Right ventricle myocardium superior (tissue), 1 donor: ENCODE measurements at regions not wholly inside any gene's neighbourhood (a gene's known extent, or its start where the extent isn't known, plus 50 kb on each side); places are given as distances from the start of the nearest gene placed in this dataset.

Experiments
- ATAC-seq: fragments of 200-7000 bp; cut with Tn5 transposase; one replicate; pipeline ENCODE4 v1.9.1; 2020; ENCODE audit warnings: mild to moderate bottlenecking; ENCODE audit not compliant: poor library complexity
- DNase-seq: peaks from one replicate; pipeline ENCODE4 v3.0.0-alpha.2; 2020
- intact Hi-C: fragments of 100-400 bp; cut with DNase I; formaldehyde crosslinking; loops from one replicate; pipeline ENCODE4 v1.11.2; 2022
- donor health status: DM: no; HTN: yes; CAD: no; lungs with severe emphysema.

GRCh38 chr2:155866477-155866876 lies 466.0 kb downstream of the NR4A2 start:
- intact Hi-C loops, result no loop called here
- DNase-seq, result no peak
- no peak for ATAC-seq

DNA sequence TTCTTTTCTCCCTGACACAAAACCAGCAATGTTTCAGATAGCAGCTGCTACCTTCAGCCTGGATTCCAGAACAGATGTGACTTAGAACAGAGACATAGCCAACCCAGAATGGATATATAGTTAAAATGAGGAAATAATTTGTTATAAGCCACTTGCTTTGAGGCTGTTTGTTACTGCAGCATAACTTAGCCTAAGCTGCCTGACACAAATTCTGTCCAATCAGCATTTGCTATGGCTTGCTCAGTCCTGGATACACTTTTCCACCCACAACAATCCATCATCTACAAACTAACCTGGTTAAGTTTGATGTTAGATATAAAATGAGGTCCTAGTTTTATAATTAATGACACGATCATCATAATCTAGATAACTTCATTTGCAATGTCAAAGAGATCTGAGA lies 480.4 kb downstream of the NR4A2 start:
- intact Hi-C loops, result no loop called here
- DNase-seq, result no peak
- no peak for ATAC-seq

DNA sequence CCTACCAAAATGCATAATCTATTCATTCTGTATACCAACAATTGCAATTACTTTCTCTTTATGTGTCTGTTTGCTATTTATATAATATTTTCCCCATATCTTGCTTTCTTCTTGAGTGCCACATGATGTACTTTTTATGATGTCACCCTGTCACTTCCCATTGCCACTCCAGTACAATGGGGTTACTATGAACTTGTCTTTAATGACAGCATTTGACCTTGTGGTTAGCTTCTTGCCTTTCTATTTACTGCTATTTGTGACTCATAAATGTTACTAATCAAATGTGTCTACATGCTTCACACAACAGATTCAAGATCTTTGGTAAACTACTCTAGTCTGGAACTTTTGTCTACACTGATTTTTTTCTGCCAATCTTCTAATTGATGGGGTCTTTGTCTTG lies 486.3 kb downstream of the NR4A2 start:
- ATAC-seq (no peak), DNase-seq (no peak)
- intact Hi-C loops, result no loop called here

GRCh38 chr2:155844461-155844860 lies 488.1 kb downstream of the NR4A2 start:
- intact Hi-C loops, result no loop called here
- no peak for ATAC-seq
- DNase-seq, result no peak

GRCh38 chr2:155842103-155842502 lies 490.4 kb downstream of the NR4A2 start:
- ATAC-seq (no peak), DNase-seq (no peak)
- intact Hi-C loops, result no loop called here

DNA sequence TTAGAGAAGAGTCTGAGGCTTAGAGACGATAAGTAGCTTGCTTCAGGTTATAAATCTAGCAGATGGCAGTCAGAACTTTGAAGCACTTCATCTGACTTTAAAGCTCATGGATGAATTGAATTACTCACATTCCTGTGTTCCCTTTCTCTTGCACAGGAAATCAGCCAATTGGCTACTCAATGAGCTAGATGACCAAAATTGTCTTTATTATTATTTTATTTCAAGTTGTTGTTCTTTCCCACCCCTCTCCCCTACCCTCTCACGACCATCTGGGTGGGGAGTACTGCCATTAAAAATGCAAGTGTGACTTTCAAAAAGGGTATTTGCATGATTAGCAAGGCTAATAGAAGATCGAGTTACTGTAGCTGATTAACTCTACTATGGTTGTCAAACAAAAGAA lies 491.1 kb downstream of the NR4A2 start:
- intact Hi-C loops, result no loop called here
- ATAC-seq, result no peak
- no peak for DNase-seq

GRCh38 chr2:155840661-155841060 lies 491.9 kb downstream of the NR4A2 start:
- DNase-seq (no peak), ATAC-seq (no peak)
- intact Hi-C loops, result no loop called here

- intact Hi-C loops, result no loop called here
- DNase-seq (no peak), ATAC-seq (no peak)
Observed at GRCh38 chr2:155839991-155840390, 492.5 kb downstream of the NR4A2 start.

DNA sequence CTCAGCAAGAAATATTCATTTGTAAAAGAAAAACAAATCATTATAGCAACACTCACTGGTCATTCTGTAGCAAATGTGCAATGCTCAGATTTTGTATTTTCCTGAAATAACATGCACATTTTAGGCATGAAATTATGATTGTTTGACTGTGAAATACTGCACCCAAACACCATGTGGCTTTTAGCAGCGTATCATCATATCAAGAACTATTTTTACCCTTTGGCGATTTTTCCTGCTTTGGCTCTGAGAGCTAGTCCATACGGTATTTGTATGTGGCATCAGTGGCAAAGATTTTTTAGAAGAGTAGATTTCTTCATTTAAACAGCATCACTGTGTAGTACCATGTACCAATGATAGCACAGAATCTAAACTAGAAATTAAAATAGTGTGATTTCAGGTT lies 493.1 kb downstream of the NR4A2 start:
- DNase-seq, result no peak
- no peak for ATAC-seq
- intact Hi-C loops, result no loop called here

GRCh38 chr2:155836439-155836838 lies 496.1 kb downstream of the NR4A2 start:
- intact Hi-C loops, result no loop called here
- no peak for DNase-seq
- no peak for ATAC-seq

- ATAC-seq, result no peak
- intact Hi-C loops, result no loop called here
- DNase-seq, result no peak
Observed at GRCh38 chr2:155830817-155831579, 501.5 kb downstream of the NR4A2 start.

DNA sequence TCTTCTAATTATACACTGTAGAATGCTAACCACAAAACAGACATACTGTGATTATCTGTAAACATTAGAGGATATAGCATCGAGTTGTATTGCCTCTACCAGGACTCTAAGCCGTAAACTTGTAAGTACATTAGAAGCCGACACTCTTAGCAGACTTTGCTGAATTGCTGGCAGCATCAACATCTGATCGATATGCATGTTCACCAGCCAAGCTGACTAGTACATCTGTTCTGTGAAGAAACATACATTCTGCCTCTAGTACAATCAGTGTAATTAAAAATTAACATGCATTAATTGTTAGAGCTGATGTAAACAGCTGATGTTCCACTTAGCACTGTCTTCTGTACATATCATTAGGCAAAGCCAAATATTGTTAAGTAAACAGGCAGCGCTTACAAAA lies 502.2 kb downstream of the NR4A2 start:
- DNase-seq, result no peak
- no peak for ATAC-seq
- intact Hi-C loops, result no loop called here

DNA sequence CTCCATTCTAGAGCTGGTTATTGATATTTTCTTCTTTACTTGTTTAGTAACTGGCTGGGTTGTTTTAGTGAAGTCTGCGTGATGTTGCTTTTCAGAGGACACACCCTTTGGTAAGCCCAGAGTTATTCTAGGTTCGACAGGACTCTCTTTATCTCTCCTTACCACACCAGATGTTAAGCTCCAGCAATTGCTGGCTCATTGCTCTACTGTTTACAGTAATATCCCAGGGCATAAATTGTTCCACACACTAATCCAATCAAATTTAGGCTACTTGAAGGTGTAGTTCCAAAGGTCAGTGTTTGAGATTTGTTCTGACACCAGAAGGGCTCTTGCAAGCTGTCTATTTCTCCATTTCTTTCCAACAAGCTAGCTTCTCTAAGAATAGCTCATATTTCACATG lies 506.6 kb downstream of the NR4A2 start:
- intact Hi-C loops, result no loop called here
- DNase-seq, result no peak
- no peak for ATAC-seq

DNA sequence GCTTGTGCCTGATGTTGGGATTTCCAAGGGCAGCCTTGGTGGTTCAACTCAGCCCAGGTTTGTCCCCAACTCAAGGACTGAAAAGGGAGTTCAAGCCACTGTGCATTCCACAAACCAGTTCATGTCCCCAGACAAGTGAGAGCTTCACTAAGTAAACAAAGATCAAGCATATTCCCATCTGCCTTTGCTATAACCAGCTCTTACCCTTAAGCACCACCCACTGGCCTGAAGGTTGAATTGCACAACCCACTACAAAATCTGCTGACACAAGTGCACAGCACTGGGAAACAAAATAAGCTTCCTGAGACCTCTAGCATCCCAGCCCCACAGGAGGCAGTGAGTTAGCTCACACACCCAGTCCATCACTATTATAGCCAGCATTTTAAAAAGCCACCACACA lies 516.7 kb downstream of the NR4A2 start:
- intact Hi-C loops, result no loop called here
- DNase-seq (no peak), ATAC-seq (no peak)

DNA sequence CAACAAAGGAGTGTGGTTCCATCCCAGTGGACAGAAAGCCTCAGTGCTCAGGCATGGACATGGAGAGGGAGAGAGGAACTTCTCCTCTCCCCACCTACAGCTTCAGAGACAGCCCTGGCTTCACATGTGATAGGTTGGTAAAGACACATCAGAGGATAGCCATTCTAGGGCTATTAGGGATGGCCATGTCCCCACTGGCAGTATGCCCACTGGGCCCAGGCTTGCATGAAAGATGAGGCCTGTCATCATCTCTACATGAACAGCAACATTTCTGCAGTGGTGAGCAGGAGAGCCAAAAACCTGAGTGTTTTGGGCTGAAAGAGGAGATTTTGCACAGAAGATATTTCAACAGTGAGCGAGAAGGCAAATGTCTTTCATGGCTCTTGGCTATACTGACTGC lies 517.2 kb downstream of the NR4A2 start:
- ATAC-seq, result no peak
- no peak for DNase-seq
- intact Hi-C loops, result no loop called here

DNA sequence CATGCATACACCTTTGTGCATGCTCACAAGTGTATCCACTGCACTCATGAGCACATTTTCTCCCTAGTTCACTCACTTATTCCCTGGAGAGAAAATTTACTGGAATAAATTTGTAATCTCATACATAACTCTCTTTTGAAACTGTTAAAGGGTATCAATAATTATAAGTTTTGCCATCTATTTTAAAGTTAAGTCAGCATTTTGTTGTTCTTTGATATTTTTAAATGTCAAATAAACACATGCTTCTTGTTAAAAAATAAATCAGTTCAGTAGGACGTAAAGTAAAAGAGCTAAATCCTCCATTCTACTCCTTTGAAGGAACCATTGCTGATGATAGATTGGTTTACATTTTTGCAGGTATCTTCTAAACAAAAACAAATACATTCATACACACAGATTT lies 522.1 kb downstream of the NR4A2 start:
- intact Hi-C loops, result no loop called here
- ATAC-seq, result no peak
- DNase-seq, result no peak

DNA sequence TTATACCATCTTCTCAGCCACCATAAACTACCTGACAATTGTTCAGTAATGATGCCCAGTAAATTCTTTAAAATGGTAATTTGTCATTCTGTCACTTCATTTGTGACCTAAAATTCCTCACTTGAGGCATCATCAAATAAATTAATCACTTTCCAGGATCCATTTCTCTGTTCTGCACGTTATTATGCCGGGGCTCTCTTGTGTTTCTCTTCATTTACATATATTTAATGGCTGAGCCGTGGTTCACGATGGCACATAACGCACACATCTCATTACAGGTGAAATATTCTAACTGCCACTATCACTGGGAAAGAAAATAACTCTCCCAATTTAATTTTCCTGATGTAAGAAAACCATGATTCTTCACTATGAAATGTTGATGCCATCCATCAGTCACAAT lies 529.6 kb downstream of the NR4A2 start:
- ATAC-seq (no peak), DNase-seq (no peak)
- intact Hi-C loops, result no loop called here

DNA sequence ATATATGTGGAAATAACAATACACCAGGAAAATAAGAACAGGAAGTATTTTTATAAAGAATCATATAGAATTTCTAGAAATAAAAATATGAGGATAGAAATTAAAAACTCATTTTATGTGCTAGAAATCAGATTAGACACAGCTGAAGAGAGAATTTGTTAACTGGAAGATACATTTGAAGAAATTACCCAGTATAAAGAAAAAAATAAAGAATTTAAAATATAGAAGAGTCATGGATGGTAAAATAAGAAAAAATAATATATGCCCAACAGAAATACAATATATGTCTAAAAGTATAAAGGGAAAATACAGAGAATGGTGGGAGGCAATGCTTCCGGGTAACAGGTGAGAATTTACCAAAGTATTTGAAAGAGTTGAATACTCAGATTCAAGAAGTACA lies 539.9 kb downstream of the NR4A2 start:
- intact Hi-C loops, result no loop called here
- no peak for ATAC-seq
- DNase-seq, result no peak

GRCh38 chr2:155770516-155770915 lies 562.0 kb downstream of the NR4A2 start:
- intact Hi-C loops, result no loop called here
- ATAC-seq, result no peak
- DNase-seq, result no peak

DNA sequence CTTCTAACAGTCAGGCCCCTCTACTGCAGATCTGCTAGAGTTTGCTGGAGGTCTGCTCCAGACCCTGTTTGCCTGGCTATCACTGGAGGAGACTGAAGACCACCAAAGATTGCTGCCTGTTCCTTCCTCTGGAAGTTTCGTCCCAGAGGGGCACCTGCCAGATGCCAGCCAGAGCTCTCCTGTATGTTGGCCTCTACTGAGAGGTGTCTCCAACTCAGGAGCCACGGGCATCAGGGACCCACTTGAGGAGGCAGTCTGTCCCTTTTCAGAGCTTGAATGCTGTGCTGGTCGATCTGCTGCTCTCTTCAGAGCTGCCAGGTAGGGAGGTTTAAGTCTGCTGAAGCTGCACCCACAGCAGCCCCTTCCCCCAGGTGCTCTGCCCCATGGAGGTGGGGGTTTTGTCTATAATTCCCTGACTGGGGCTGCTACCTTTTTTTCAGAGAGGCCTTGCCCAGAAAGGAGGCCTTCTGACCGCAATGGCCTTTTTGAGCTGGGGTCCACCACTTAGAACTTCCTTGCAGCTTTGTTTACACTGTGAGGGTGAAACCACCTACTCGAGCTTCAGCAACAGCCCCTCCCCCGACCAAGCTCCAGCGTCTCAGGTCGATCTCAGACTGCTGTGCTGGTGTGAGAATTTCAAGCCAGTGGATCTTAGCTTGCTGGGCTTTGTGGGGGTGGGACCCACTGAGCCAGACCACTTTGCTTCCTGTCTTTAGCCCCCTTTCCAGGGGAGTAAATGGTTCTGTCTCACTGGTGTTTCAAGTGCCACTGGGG lies 566.0 kb downstream of the NR4A2 start:
- ATAC-seq (no peak), DNase-seq (no peak)
- intact Hi-C loops, result no loop called here

DNA sequence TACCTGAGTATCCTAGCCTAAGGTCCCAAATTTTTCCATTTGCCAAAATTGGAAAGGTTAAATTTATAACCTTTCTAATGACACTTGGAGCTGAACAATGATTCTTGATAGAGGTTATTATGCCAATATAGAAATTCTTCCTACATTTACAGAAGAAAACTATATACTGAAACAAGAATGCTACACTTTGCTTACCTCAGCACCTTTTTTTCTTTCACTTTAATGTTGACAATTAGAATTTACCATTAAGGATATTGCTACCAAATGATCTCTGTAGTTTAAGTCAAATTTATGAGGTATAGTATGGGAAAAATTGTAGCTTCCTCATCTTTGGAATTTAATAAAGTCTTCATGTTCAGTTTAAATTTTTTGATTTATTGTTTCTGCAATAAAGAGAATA lies 577.0 kb downstream of the NR4A2 start:
- DNase-seq (no peak), ATAC-seq (no peak)
- intact Hi-C loops, result no loop called here
